Kidney (tissue), 13 donors: ENCODE measurements at regions not wholly inside any gene's neighbourhood (a gene's known extent, or its start where the extent isn't known, plus 50 kb on each side); places are given as distances from the start of the nearest gene placed in this dataset.

Source experiments
- DNase-seq, 5 donors: peaks; one replicate each; pipeline ENCODE4 v3.0.0-alpha.2; 2013 to 2020
- FAIRE-seq: peaks from 2 replicates; lab custom pipeline; 2012; peaks lifted over from hg19 to GRCh38; lab: Jason Lieb, UNC
- H3K27ac ChIP-seq, 2 donors: one replicate each; pipeline ENCODE4 v1.7.0; 2013; ENCODE audit warnings: low read depth in 2 of 2, low read length in 2 of 2, inconsistent platforms in 1 of 2
- H3K27me3 ChIP-seq: one replicate; pipeline ENCODE4 v1.7.1; 2013; ENCODE audit warnings: low read length, inconsistent platforms; ENCODE audit not compliant: control insufficient read depth, insufficient read depth
- H3K36me3 ChIP-seq, 3 donors: one replicate each; pipeline versions ENCODE4 v1.7.0 to v1.7.1; 2013; ENCODE audit warnings: low read length in 3 of 3, control low read depth in 1 of 3, inconsistent platforms in 1 of 3; ENCODE audit not compliant: insufficient read depth in 3 of 3, control insufficient read depth in 2 of 3
- H3K4me1 ChIP-seq, 3 donors: one replicate each; pipeline versions ENCODE4 v1.7.0 to v1.7.1; 2013; ENCODE audit warnings: low read length in 3 of 3, inconsistent platforms in 1 of 3, low read depth in 1 of 3; ENCODE audit not compliant: control insufficient read depth in 2 of 3, insufficient read depth in 2 of 3
- H3K4me3 ChIP-seq, 3 donors: one replicate each; pipeline versions ENCODE4 v1.7.0 to v1.8.1; 2013; ENCODE audit warnings: low read length in 3 of 3, control low read depth in 1 of 3, inconsistent platforms in 1 of 3
- H3K9ac ChIP-seq, 3 donors: one replicate each; pipeline versions ENCODE4 v1.7.0 to v1.7.1; 2013; ENCODE audit warnings: low read length in 3 of 3, control low read depth in 1 of 3, inconsistent platforms in 1 of 3
- H3K9me3 ChIP-seq, 3 donors: one replicate each; pipeline versions ENCODE4 v1.7.0 to v1.7.1; 2013; ENCODE audit warnings: low read length in 3 of 3, control low read depth in 1 of 3, inconsistent platforms in 1 of 3; ENCODE audit not compliant: control insufficient read depth in 2 of 3, insufficient read depth in 1 of 3
- CTCF ChIP-seq: IDR thresholded peaks from 3 replicates; pipeline ENCODE4 v1.5.1; 2012; ENCODE audit warnings: mild to moderate bottlenecking, moderate library complexity, borderline replicate concordance; ENCODE audit not compliant: insufficient read depth; ENCODE audit errors: extremely low read depth
- intact Hi-C: fragments of 100-400 bp; cut with DNase I; formaldehyde crosslinking; loops from one replicate; pipeline ENCODE4 v1.11.1; 2022
- donor health status: control.
- donor health status: control.
- donor health status: control.
- donor health status: control.
- donor health status: control.
- donor health status: DM: yes; HTN: yes; CAD: no.
- donor health status: Normal renal cell carcinoma (clear cell type).

- H3K4me3 ChIP-seq = no peak overlapping the region
- H3K9me3 ChIP-seq = no peaks in the 10 kb centered on the region
- intact Hi-C loops = no loop called here
- FAIRE-seq = no peak
- no peak overlapping the region for H3K27ac ChIP-seq
- no peaks in the 10 kb centered on the region for H3K4me1 ChIP-seq
- H3K27me3 ChIP-seq = no peaks in the 10 kb centered on the region
- no peak for TF ChIP-seq CTCF
- peak in 1 of 5 donors; percentile 17 for DNase-seq
- no peak overlapping the region for H3K9ac ChIP-seq
- no peaks in the 10 kb centered on the region for H3K36me3 ChIP-seq
Measured at GRCh38 chr9:2955575-2955974, 111.7 kb upstream of the PUM3 start.

GRCh38 chr9:2939368-2939767 lies 95.5 kb upstream of the PUM3 start:
- intact Hi-C loops = no loop called here
- no peak overlapping the region for H3K27ac ChIP-seq
- no peaks in the 10 kb centered on the region for H3K9me3 ChIP-seq
- H3K36me3 ChIP-seq = no peaks in the 10 kb centered on the region
- no peak for TF ChIP-seq CTCF
- no peaks in the 10 kb centered on the region for H3K27me3 ChIP-seq
- no peaks in the 10 kb centered on the region for H3K4me1 ChIP-seq
- no peak overlapping the region for H3K9ac ChIP-seq
- H3K4me3 ChIP-seq = no peak overlapping the region
- DNase-seq (no peak), FAIRE-seq (no peak)

- Histone ChIP-seq H3K27ac (no peak overlapping the region), H3K4me3 (no peak overlapping the region), H3K9ac (no peak overlapping the region), H3K9me3 (no peaks in the 10 kb centered on the region), H3K27me3 (no peaks in the 10 kb centered on the region), H3K4me1 (no peaks in the 10 kb centered on the region), H3K36me3 (no peaks in the 10 kb centered on the region)
- intact Hi-C loops = no loop called here
- no peak for DNase-seq
- TF ChIP-seq CTCF = no peak
- no peak for FAIRE-seq
Measured at GRCh38 chr9:2936221-2936620, 92.3 kb upstream of the PUM3 start.

- H3K9ac ChIP-seq = no peak overlapping the region
- H3K36me3 ChIP-seq = no peaks in the 10 kb centered on the region
- DNase-seq = peak in 1 of 5 donors; percentile 57
- H3K4me1 ChIP-seq = no peaks in the 10 kb centered on the region
- no peak overlapping the region for H3K4me3 ChIP-seq
- H3K9me3 ChIP-seq = no peaks in the 10 kb centered on the region
- no peak for FAIRE-seq
- TF ChIP-seq CTCF = no peak
- H3K27ac ChIP-seq = no peak overlapping the region
- intact Hi-C loops = no loop called here
- no peaks in the 10 kb centered on the region for H3K27me3 ChIP-seq
Measured at GRCh38 chr9:2934883-2935282, 91.0 kb upstream of the PUM3 start.
